ENCODE measurements at regions not wholly inside any gene's neighbourhood (a gene's known extent, or its start where the extent isn't known, plus 50 kb on each side); places are given as distances from the start of the nearest gene placed in this dataset.
"Not testable (repeated sequence)": the region's sequence is repeated elsewhere in the genome, so short reads cannot be mapped to it uniquely, and the experiment has no call there.

- not testable (repeated sequence) for DNase-seq (ENCODE audit: low spot score)
These were observed 621.9 kb upstream of the ITGA1 start for GRCh38 chr5:52165806-52166205.

DNA sequence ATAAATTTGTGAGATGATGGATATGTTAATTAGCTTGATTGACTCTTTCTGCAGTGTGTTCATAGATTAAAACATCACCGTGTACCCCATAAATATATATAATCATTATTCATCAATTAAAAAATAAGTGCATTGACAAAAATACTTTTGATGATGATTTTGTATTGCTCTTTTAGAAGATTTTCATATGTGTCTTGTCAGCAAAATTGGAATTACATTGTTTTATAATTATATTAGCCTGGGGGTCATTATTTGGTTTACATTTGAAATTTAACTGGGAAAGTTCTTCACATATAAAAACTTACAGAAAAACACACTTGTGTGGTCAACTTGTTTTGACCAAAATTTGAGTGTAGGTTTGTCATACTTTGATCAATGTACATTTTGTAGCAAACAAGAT, 614.6 kb upstream of the ITGA1 start:
- DNase-seq (ENCODE audit: low spot score) = no peak

DNA sequence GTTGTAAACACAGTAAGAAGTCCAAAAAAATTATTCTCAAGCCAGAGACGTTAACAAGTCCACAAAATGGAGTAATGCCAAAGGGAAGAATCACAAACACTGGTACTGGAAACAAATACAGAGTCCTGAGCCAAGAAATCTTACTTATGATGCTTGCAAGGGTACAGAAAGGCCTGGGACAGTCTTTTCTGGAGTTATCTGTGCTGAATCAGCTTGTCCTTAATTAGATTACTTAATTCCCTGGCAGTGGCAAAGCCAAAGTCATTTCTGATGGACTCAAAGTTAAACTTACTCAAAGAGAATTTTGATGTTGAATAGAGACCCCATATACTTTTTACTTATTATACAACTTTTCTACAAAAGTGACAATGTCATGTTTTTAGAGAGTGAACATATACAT, 610.5 kb upstream of the ITGA1 start:
- DNase-seq (ENCODE audit: low spot score) = no peak

- DNase-seq (ENCODE audit: low spot score) = no peak
These were observed 606.3 kb upstream of the ITGA1 start for GRCh38 chr5:52181403-52181802.

DNA sequence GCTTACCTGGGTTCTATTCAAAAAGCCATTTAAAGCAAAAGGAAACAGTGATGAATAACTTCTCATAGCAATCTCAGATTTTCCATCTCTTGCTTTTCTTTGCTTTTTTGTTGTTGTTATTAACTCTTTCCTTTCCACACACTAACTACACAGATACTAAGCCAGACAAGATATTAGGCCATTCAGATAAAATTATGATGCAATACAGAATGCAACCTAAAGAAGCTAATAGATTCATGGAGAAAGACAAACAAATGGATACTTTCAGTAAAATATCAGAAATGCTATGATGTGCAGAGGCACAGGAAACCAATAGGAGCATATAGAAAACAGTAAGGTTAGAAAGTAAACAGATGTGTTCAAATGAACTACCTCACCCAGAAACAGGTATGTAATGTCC, 597.0 kb upstream of the ITGA1 start:
- DNase-seq (ENCODE audit: low spot score) = no peak

GRCh38 chr5:52199833-52200232, 587.9 kb upstream of the ITGA1 start:
- no peak for DNase-seq (ENCODE audit: low spot score)

DNA sequence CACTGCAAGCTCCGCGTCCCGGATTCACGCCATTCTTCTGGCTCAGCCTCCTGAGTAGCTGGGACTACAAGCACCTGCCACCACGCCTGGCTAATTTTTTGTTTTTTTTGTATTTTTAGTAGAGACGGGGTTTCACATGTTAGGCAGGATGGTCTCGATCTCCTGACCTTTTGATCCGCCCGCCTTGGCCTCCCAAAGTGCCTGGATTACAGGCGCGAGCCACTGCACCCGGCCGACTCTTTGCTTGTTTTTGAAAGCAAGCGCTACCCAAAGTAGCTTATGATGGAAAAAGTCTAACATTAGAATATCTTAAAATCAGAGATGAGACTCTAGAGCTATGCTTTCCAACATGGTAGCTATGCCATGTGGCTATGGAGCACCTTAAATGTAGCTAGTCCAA, 585.5 kb upstream of the ITGA1 start:
- no peak for DNase-seq (ENCODE audit: low spot score)

DNA sequence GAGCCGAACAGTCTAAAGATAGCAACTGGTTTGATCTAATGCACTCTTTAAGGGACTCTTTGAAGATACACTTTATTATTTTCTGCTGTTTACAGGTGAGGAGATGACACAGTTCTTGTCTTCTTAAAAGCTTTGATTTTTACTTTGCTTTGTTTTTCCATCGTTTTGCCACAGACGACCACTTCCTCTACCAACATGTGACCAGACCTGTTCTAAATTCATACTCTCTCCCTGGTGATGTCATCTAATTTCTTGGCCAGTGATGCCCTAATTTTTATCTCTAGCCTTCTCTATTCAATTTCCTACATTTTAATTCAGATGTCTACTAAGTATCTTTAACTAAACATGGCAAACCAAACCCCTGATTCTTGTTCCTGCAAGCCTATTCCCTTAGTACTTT, 583.4 kb upstream of the ITGA1 start:
- no peak for DNase-seq (ENCODE audit: low spot score)

All from H4 (cell line).